ENCODE measurements at regions not wholly inside any gene's neighbourhood (a gene's known extent, or its start where the extent isn't known, plus 50 kb on each side); places are given as distances from the start of the nearest gene placed in this dataset.
"Not testable (repeated sequence)": the region's sequence is repeated elsewhere in the genome, so short reads cannot be mapped to it uniquely, and the experiment has no call there.

DNA sequence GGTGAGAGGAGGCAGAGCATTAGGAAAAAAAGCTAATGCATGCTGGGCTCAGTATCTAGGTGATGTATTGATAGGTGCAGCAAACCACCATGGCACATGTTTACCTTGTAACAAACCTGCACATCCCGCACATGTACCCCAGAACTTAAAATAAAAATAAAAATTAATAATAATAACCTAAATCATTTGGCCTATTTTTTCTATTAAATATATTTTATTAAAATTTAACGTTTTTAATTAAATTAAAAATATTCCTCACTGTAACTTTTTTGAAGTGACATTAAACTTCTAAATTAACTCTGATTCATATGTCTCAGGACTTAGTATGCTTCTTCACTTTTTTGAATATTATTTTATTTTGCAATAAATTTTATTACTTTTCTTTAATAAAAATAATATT lies 83.7 kb upstream of the PARP8 start:
- Histone ChIP-seq H3K27ac (no peak overlapping the region), H3K4me3 (no peak overlapping the region), H3K4me2 (no peak overlapping the region), H3K9me3 (no peaks in the 10 kb centered on the region), H3K4me1 (no peaks in the 10 kb centered on the region)
- 15% methylated on average over 2 of the region's 2 CpGs for WGBS (ENCODE audit: missing lambda C conversion rate)
- TF ChIP-seq RFX5 (IDR thresholded peaks at IDR 0.05) (no peak), CHD4 (IDR thresholded peaks at IDR 0.05; ENCODE audit: borderline replicate concordance) (no peak), ZNF302 (CRISPR knock-in tag; IDR thresholded peaks at IDR 0.05) (no peak), NFE2L2 (conservative IDR thresholded peaks at IDR 0.05; ENCODE audit: low read length) (no peak), JUNB (IDR thresholded peaks at IDR 0.05) (no peak)
- TF ChIP-seq, protein P1, sequence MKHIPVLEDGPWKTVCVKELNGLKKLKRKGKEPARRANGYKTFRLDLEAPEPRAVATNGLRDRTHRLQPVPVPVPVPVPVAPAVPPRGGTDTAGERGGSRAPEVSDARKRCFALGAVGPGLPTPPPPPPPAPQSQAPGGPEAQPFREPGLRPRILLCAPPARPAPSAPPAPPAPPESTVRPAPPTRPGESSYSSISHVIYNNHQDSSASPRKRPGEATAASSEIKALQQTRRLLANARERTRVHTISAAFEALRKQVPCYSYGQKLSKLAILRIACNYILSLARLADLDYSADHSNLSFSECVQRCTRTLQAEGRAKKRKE (CRISPR knock-in tag; IDR thresholded peaks at IDR 0.05; ENCODE audit: low read depth) = no peak
- CTCF ChIA-PET = no interaction called here
- no peak for ATAC-seq
- no peak for DNase-seq (ENCODE audit: low read depth in 1 of 2, low spot score in 1 of 2)
- POLR2A ChIA-PET = no interaction called here
- no peak for FAIRE-seq

DNA sequence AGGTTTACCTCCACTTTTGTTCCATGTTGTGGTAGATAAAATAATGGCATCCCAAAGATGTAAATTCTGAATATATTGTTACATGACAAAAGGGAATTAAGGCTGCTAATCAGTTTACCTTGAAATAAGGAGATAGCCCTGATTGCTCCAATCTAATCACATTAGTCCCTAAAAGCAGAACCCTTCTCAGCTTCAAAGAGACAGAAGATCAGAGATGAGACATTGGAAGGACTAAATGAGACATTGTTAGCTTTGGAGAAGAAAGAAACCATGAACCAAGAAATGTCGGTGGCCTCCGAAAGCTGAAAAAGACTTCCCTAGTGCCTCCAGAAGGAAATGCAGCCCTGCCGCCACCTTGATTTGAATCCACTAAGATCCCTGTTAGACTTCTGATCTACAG lies 82.8 kb upstream of the PARP8 start:
- ChIA-PET CTCF (no interaction called here), POLR2A (no interaction called here)
- no peak for DNase-seq (ENCODE audit: low read depth in 1 of 2, low spot score in 1 of 2)
- Histone ChIP-seq H3K4me2 (no peak overlapping the region), H3K4me3 (no peak overlapping the region), H3K27ac (no peak overlapping the region), H3K4me1 (no peaks in the 10 kb centered on the region), H3K9me3 (no peaks in the 10 kb centered on the region)
- FAIRE-seq = no peak
- WGBS (ENCODE audit: missing lambda C conversion rate) = 72% methylated on average over 3 of the region's 3 CpGs
- ATAC-seq = no peak
- no peak for TF ChIP-seq MYC (IDR thresholded peaks at IDR 0.05; ENCODE audit: borderline replicate concordance, low read length)
- no peak for TF ChIP-seq RFX5 (IDR thresholded peaks at IDR 0.05)
- TF ChIP-seq NFE2L2 (conservative IDR thresholded peaks at IDR 0.05; ENCODE audit: low read length) = no peak
- TF ChIP-seq, protein P2, sequence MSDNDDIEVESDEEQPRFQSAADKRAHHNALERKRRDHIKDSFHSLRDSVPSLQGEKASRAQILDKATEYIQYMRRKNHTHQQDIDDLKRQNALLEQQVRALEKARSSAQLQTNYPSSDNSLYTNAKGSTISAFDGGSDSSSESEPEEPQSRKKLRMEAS (IDR thresholded peaks at IDR 0.05) = no peak
- TF ChIP-seq FOSL2 (IDR thresholded peaks at IDR 0.05) = no peak
- TF ChIP-seq FOSL2 (CRISPR knock-in tag; IDR thresholded peaks at IDR 0.05) = no peak
- TF ChIP-seq ZC3H11A (IDR thresholded peaks at IDR 0.05) = no peak
- TF ChIP-seq CTCF (IDR thresholded peaks at IDR 0.05) = no peak
- TF ChIP-seq JUNB (IDR thresholded peaks at IDR 0.05) = no peak
- TF ChIP-seq CHD2 (IDR thresholded peaks at IDR 0.05; ENCODE audit: low read length, partially characterized antibody) = no peak
- TF ChIP-seq, protein P3, sequence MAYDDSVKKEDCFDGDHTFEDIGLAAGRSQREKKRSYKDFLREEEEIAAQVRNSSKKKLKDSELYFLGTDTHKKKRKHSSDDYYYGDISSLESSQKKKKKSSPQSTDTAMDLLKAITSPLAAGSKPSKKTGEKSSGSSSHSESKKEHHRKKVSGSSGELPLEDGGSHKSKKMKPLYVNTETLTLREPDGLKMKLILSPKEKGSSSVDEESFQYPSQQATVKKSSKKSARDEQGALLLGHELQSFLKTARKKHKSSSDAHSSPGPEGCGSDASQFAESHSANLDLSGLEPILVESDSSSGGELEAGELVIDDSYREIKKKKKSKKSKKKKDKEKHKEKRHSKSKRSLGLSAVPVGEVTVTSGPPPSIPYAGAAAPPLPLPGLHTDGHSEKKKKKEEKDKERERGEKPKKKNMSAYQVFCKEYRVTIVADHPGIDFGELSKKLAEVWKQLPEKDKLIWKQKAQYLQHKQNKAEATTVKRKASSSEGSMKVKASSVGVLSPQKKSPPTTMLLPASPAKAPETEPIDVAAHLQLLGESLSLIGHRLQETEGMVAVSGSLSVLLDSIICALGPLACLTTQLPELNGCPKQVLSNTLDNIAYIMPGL (CRISPR knock-in tag; IDR thresholded peaks at IDR 0.05; ENCODE audit: borderline replicate concordance) = no peak

DNA sequence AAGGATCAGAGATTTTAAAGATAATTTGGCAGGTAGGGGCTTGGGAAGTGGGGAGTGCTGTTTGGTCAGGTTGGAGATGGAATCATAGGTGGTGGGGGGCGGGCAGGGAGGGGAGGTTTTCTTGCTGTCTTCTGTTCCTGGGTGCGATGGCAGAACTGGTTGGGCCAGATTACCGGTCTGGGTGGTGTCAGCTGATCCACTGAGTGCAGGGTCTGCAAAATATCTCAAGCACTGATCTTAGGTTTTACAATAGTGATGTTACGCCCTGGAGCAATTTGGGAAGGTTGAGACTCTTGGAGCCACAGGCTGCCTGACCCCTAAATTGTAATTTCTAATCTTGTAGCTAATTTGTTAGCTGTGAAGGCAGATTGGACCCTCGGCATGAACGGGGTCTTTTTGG lies 78.0 kb upstream of the PARP8 start:
- H3K9me3 ChIP-seq; POLR2A ChIA-PET; CTCF ChIA-PET; H3K4me1 ChIP-seq; DNase-seq (ENCODE audit: low read depth in 1 of 2, low spot score in 1 of 2); H3K27ac ChIP-seq; ATAC-seq; H3K4me2 ChIP-seq; FAIRE-seq; H3K4me3 ChIP-seq: not testable (repeated sequence)
- 16% methylated on average over 5 of the region's 6 CpGs for WGBS (ENCODE audit: missing lambda C conversion rate)

DNA sequence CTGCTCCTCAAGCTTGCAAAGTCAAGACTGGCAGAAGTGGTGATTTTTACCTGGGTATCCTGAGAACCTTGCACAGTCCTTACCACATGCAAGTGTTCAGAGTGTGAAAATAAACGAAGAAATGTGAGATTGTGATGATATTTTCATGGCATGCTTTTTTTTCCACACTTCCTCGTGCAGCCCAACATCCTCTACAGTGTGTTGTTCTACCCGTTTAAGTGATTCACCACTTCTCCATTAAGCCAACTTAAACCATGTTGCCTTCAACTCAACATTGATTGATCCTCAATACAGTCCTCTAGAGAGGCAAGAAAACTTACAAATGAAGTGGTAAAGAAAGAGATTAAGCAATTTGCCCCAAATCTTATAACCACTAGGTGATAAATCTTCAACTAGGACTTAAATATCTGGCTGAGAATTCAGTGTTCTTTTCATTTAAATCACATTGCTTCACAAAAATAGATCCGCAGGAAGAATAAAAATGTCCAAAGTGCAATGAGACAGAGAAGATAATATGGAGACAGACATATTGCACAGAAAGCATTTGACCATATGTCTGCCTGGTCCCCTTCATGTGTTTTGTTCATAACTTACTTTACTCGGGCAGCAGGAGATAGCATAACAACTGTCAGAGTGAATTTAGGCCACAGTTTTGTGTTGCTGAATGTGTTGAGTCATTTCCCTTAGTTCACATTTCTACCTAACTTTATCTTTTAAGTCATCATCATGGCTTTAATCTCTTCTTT lies 75.8 kb upstream of the PARP8 start:
- CTCF ChIA-PET; POLR2A ChIA-PET; H3K4me1 ChIP-seq; H3K4me2 ChIP-seq; DNase-seq (ENCODE audit: low read depth in 1 of 2, low spot score in 1 of 2); H3K9me3 ChIP-seq; H3K4me3 ChIP-seq; FAIRE-seq; ATAC-seq; H3K27ac ChIP-seq: not testable (repeated sequence)
- WGBS (ENCODE audit: missing lambda C conversion rate) = 17% methylated on average over 5 of the region's 5 CpGs

GRCh38 chr5:50591338-50591737 lies 75.1 kb upstream of the PARP8 start:
- CTCF ChIA-PET; ATAC-seq; H3K27ac ChIP-seq; H3K4me2 ChIP-seq; H3K9me3 ChIP-seq; H3K4me1 ChIP-seq; FAIRE-seq; POLR2A ChIA-PET; H3K4me3 ChIP-seq; DNase-seq (ENCODE audit: low read depth in 1 of 2, low spot score in 1 of 2): not testable (repeated sequence)
- WGBS (ENCODE audit: missing lambda C conversion rate) = 0% methylated on average over 1 of the region's 1 CpG
